ENCODE measurements at regions not wholly inside any gene's neighbourhood (a gene's known extent, or its start where the extent isn't known, plus 50 kb on each side); places are given as distances from the start of the nearest gene placed in this dataset.
A peak's percentile ranks its signal among the peaks of the same experiment; 100 is the strongest.
"Not testable (repeated sequence)": the region's sequence is repeated elsewhere in the genome, so short reads cannot be mapped to it uniquely, and the experiment has no call there.

GRCh38 chr2:40579247-40579646, 127.4 kb upstream of the SLC8A1 start:
- no peak for DNase-seq (ENCODE audit: low spot score)

DNA sequence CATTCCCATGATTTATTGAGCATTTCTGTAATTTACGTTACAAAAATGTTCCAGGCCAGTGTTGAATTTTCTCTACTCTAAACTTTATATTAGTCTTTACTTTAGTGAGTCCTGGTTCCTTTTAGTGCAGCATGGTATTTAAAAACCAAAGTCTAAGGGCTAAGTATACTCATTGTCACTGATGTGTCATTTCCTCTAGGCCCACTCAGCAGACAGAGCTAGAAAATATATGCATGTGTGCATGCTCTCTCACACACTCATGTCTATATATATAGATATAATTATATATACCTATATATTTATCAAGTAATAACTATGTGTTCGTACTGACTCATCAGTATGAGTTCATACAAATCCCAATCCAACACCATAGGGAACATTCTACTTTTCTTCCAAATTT, 132.5 kb upstream of the SLC8A1 start:
- DNase-seq (ENCODE audit: low spot score): no peak

DNA sequence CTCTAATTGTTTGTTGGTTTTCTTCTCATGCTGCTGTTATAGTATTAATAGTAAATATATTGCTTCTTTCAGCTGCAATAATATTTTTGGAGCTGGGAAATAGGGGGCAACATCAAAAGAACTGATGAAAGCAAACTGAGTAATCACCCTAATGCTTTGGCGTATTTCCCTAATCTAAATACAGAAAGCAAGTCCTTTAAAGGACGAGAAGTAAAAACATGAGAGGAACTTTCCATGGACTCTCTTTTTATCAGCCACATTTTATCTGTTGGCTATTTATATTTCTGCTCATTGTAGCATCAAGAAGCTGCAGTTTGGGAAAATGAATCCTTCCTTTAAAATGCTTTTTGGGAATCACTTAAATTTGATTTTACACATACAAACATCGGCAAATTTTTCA, 139.9 kb upstream of the SLC8A1 start:
- DNase-seq (ENCODE audit: low spot score): no peak

- peak; percentile 3 for DNase-seq (ENCODE audit: low spot score)
Measured at GRCh38 chr2:40592218-40592617, 140.3 kb upstream of the SLC8A1 start.

DNA sequence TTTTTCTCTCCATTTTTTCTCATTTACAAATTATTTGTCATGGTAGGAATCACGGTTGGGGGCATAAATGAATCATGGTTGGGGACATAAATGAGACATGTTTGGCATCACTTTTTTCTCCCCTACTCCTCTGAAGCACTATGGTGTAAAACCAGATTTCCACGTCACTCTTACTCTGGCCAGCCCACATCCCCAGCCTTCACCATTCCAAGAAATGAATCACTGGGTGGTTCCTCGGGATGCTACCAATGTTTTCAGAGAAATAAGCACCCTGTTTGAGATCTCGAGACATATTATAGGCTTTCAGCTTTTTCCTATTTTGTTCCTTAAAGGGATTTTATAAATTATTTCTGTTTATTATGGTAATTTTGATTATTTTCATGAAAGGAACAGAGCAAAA, 155.0 kb upstream of the SLC8A1 start:
- DNase-seq (ENCODE audit: low spot score): no peak

DNA sequence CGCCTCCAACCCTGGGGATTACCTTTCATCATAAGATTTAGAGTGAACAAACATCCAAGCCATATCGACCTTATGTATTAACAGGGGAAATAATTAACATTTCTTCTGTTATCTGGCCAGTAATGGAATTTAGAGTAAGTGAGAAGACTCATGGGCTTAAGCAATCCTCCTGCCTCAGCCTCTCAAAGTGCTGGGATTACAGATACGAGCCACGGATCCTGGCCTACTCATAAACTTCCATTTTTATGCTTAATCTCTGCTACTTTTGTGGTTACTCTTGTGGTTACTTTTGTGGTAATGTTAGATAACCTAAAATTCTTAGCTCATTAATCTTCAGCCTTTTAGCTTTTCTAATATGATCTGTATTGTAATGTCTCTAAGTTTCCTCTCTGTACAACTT, 159.3 kb upstream of the SLC8A1 start:
- DNase-seq (ENCODE audit: low spot score): no peak

- no peak for DNase-seq (ENCODE audit: low spot score)
Measured at GRCh38 chr2:40625849-40626248, 174.0 kb upstream of the SLC8A1 start.

DNA sequence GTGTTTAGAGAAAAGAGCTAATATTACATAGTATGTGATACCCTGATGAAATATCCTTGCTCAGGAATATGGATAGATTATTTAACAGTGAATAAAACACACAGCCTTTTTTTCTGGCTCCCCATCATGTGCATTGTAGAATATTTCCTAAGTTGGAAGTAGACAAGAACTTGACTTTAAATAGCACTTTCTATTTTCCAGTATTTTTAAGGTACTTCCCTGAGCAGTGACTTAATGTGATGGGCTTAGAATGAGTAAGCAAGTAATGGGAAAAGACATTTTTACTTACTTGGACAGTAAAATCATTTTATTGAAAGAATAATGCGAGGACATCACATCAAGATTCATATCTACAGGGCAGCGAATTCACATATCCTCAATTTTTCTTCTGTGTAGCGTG, 176.7 kb upstream of the SLC8A1 start:
- no peak for DNase-seq (ENCODE audit: low spot score)

GRCh38 chr2:40629768-40630434, 178.0 kb upstream of the SLC8A1 start:
- DNase-seq (ENCODE audit: low spot score): peak; percentile 18

DNA sequence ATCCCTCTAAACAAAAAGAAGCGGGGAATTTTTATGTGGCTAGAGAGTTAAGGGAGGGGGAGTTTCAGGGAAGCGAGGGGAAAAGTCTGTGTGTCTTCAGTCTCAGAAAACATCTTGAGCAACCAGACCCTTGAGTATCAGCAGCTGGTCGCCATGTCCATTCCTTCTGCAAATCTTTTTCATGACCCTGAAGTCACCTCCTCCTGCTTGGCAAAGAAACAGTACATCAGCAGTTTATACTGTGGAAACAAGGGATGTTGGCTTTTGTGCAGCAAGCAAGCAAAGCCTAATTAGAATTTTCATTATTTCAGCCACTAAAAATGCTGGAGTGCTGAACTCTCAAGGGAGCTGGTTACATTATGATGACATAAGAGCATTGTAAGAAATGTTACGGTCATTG, 187.4 kb upstream of the SLC8A1 start:
- no peak for DNase-seq (ENCODE audit: low spot score)

DNA sequence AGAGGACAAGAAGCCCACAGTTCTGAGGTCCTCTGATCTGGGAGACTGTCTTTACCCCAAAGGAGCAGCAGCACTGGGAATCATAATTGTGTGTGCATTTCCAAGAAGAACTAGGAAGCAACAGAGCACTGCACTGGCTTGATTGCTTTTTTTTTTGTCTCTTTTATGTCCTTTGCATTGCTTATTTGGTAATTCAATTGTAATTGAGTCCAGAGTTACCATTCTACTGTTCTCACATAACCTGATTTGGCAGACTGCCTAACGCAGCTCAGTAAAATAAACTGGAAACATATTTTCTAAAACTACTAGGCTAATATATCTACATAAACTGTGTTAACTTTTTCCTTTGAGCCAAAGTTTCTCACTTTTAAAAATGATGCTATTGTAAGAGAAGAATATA, 190.3 kb upstream of the SLC8A1 start:
- no peak for DNase-seq (ENCODE audit: low spot score)

DNA sequence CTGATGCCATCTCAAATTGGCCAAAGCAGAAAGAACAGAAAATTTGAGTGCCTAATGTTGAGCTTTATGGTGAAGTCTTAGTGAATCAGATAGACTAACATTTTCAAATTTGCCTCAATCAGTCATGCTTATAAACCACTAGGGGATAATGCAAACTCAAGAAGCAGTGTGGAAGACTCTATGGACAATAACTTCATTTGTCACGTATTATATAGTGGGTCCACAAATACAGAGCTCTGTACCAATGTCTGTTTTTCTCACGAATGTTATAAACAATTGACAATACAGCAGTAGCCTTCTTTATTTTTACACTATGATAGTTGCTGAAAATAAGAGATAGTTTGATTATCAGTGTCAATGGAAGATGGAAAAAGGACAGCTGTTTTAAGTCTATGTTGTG, 190.8 kb upstream of the SLC8A1 start:
- no peak for DNase-seq (ENCODE audit: low spot score)

- no peak for DNase-seq (ENCODE audit: low spot score)
Measured at GRCh38 chr2:40646642-40647041, 194.8 kb upstream of the SLC8A1 start.

DNA sequence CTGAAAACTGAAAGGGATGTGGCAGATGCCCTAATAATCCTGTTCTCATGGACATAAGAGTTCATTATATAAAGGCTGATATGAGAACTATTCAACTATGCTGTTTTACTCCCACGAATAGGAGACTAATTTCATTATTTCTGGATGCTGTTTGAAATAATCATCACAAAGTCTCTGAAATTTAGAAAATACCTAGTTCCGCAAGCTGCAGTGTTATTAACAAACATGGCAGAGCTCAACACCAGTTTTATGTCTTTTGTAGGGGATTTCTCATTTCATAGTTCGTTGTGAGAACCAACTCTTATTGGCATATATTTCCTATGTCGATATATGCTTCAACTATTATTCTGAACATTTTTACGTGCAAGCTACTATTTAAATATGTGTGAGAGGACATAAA, 200.3 kb upstream of the SLC8A1 start:
- no peak for DNase-seq (ENCODE audit: low spot score)

- no peak for DNase-seq (ENCODE audit: low spot score)
Measured at GRCh38 chr2:40653829-40654228, 201.9 kb upstream of the SLC8A1 start.

GRCh38 chr2:40654346-40654745, 202.5 kb upstream of the SLC8A1 start:
- DNase-seq (ENCODE audit: low spot score): no peak

- no peak for DNase-seq (ENCODE audit: low spot score)
Measured at GRCh38 chr2:40658941-40659340, 207.1 kb upstream of the SLC8A1 start.

DNA sequence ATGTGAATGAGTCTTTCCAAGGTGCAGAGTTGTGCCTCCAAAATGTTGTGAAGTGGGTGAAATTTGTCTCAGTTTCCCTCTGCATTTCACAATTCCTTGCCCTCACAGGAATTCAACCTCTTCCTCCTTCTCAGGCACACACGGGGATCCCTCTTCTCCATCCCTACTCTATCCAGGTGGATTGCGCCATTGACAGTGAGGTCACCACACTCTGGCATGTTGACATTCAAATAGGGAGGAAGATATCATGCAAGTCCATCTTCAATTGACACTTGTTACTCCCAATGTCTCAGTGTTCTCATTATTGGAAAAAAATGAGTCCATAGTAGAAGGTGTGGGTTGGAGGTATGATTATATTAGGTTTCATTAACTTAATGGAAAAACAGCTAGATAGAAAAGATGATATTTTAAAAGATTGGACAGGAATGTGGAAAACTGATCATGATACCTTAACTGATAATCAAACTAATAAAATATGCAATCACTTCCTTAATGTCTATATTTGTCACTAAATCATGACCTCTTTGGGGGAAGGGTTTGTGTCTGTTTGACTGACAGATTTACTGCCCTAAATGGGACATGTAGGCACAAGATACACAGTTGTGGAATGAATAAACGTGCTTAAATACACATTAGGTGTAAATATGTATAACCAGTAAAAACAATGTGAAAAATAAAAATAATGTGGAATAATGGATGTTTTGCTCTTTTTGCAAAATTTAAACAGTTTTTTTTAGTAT, 213.8 kb upstream of the SLC8A1 start:
- no peak for DNase-seq (ENCODE audit: low spot score)

GRCh38 chr2:40666398-40666797, 214.5 kb upstream of the SLC8A1 start:
- DNase-seq (ENCODE audit: low spot score): no peak

- DNase-seq (ENCODE audit: low spot score): no peak
Measured at GRCh38 chr2:40668425-40668824, 216.5 kb upstream of the SLC8A1 start.

DNA sequence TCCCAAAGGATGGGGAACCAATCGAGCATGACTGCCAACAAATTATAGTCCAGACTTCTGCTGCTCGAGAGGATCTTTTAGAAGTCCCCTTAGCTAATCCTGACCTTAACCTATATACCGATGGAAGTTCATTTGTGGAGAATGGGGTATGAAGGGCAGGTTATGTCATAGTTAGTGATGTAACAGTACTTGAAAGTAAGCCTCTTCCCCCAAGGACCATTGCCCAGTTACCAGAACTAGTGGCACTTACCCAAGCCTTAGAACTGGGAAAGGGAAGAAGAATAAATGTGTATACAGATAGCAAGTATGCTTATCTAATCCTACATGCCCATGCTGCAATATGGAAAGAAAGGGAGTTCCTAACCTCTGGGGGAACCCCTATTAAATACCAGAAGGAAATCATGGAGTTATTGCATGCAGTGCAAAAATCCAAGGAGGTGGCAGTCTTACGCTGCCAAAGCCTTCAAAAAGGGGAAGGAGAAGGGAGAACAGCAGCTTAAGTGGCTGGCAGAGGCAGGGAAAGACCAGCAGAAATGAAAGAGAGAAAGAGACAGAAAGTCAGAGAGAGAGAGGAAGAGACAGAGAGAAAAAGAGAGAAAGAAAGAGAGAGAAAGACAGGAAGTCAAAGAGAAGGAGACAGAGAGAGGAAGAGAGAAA, 224.4 kb upstream of the SLC8A1 start:
- not testable (repeated sequence) for DNase-seq (ENCODE audit: low spot score)

DNA sequence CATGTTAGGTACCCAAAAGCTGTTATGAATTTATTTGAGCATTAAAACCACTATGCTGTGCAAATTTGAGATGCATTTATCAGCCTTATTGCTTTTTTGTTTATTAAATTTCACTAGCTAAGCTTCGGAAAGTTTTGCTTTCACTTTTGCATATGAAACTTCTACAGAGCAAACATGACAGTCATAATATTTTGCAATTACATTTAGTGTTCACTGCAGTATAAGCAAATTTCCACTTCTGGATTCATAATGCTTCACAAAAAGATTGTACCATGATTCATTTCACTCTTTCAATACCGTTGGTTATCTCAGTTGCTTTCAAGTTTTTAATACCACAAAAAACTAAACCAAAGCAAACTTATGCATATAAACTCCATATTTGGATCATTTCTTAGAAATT, 228.7 kb upstream of the SLC8A1 start:
- DNase-seq (ENCODE audit: low spot score): no peak

- DNase-seq (ENCODE audit: low spot score): no peak
Measured at GRCh38 chr2:40690036-40690435, 238.1 kb upstream of the SLC8A1 start.

Measured in putamen (tissue), 1 donor.